ENCODE measurements at regions not wholly inside any gene's neighbourhood (a gene's known extent, or its start where the extent isn't known, plus 50 kb on each side); places are given as distances from the start of the nearest gene placed in this dataset.
"Not testable (repeated sequence)": the region's sequence is repeated elsewhere in the genome, so short reads cannot be mapped to it uniquely, and the experiment has no call there.

DNA sequence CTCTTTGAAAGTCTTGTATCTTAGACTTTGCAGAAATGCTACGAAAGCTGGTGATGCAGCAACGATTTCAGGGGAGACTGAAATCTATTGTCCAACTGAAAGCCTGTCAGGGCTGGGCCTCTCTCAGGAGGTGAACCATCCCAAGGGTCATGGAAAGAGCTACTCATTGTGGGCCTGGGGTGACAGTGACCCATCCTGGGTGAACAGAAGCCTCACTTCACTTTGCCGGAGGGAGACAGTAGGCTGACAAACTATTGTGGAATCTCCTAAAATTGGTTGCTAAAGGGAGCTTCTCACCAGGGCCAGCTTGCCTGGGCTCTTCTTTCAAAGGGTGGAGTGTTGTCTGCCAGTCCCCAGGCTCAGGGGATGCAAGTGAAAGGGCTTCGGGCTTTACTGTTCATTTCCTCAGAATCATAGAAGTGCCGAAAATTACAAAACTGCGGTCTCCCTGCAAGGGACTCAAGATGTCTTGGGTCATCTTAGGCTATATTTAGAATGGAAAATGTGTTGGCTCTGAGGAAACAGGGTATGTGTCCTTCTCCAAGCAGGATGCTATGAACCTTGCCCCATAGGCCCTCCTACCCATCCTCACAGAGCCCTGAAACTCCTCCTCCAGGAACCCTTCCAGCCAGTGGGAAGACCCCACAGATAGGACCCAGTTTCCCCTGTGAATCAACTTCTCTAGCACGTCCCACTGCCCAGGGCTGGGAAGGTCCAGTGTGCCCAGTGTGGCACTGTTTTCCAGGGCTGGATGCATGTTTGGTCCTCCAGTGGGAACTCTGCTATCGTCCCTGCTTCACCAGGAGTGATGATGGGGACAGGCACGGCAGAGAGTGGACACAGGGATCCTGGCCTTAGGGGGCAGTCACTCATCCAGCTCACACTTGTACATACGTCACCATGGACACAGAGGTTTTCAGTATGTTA lies 173.4 kb upstream of the PLGLB2 start:
- TF ChIP-seq, protein P1, sequence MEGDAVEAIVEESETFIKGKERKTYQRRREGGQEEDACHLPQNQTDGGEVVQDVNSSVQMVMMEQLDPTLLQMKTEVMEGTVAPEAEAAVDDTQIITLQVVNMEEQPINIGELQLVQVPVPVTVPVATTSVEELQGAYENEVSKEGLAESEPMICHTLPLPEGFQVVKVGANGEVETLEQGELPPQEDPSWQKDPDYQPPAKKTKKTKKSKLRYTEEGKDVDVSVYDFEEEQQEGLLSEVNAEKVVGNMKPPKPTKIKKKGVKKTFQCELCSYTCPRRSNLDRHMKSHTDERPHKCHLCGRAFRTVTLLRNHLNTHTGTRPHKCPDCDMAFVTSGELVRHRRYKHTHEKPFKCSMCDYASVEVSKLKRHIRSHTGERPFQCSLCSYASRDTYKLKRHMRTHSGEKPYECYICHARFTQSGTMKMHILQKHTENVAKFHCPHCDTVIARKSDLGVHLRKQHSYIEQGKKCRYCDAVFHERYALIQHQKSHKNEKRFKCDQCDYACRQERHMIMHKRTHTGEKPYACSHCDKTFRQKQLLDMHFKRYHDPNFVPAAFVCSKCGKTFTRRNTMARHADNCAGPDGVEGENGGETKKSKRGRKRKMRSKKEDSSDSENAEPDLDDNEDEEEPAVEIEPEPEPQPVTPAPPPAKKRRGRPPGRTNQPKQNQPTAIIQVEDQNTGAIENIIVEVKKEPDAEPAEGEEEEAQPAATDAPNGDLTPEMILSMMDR (IDR thresholded peaks at IDR 0.05) = not testable (repeated sequence)
- not testable (repeated sequence) for TF ChIP-seq POLR2A (IDR thresholded peaks at IDR 0.05)

Measured in right lobe of liver (tissue), 4 donors.